HEK293 (cell line): ENCODE measurements at regions not wholly inside any gene's neighbourhood (a gene's known extent, or its start where the extent isn't known, plus 50 kb on each side); places are given as distances from the start of the nearest gene placed in this dataset.

Experiments used
- ZFHX2 ChIP-seq: fragments of 450-650 bp; formaldehyde crosslinking; conservative IDR thresholded peaks from 2 replicates; pipeline ENCODE4 v1.5.1; 2016; ENCODE audit warnings: missing biosample characterization, missing genetic modification characterization
- ZNF114 ChIP-seq: fragments of 450-650 bp; formaldehyde crosslinking; IDR thresholded peaks from 2 replicates; pipeline ENCODE4 v1.5.0; 2017; ENCODE audit warnings: missing biosample characterization, missing genetic modification characterization
- ZNF133 ChIP-seq: fragments of 450-650 bp; formaldehyde crosslinking; IDR thresholded peaks from 2 replicates; pipeline ENCODE4 v1.5.1; 2016; ENCODE audit warnings: missing biosample characterization, missing genetic modification characterization
- ZNF610 ChIP-seq: fragments of 450-650 bp; formaldehyde crosslinking; IDR thresholded peaks from 2 replicates; pipeline ENCODE4 v1.5.1; 2016; ENCODE audit warnings: missing biosample characterization, missing genetic modification characterization, borderline replicate concordance
- ZNF654 ChIP-seq: fragments of 450-650 bp; formaldehyde crosslinking; IDR thresholded peaks from 2 replicates; pipeline ENCODE4 v1.5.1; 2016; ENCODE audit warnings: low read depth, missing biosample characterization, missing genetic modification characterization
- TF ChIP-seq, protein P1 (sequence below): fragments of 450-650 bp; formaldehyde crosslinking; IDR thresholded peaks from 2 replicates; pipeline ENCODE4 v1.5.1; 2016; ENCODE audit warnings: missing biosample characterization, missing genetic modification characterization
- TF ChIP-seq, protein P2 (sequence below): fragments of 450-650 bp; formaldehyde crosslinking; optimal IDR thresholded peaks from 2 replicates; pipeline ENCODE3; 2016; ENCODE audit warnings: missing biosample characterization, mild to moderate bottlenecking, missing genetic modification characterization
- TF ChIP-seq, protein P3 (sequence below): fragments of 450-650 bp; formaldehyde crosslinking; IDR thresholded peaks from 2 replicates; pipeline ENCODE4 v1.5.1; 2016; ENCODE audit warnings: missing biosample characterization, missing genetic modification characterization

DNA sequence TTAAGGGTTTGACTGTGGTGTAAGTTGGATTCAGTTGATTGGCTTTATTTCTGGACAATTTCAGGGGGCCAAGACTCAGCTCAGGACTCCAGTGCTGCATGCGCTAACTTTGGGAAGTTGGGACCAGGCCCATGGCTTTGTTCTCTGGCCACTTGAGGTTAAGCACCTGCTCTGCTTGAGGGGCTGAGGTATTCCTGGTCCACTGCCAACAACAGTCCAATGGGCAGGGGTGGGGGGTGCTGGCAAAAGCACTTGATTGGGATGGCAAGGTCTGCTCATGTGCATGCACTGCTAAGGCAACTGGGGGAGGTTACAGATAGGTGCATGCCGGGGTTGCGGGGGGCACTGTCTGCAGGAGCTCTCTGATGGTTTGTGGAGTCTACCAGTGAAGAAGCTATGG lies 52.6 kb upstream of the ASB17 start:
- TF ChIP-seq ZNF610 (tag by site-specific recombination): no peak
- TF ChIP-seq ZFHX2 (tag by site-specific recombination): no peak
- TF ChIP-seq, protein P1, sequence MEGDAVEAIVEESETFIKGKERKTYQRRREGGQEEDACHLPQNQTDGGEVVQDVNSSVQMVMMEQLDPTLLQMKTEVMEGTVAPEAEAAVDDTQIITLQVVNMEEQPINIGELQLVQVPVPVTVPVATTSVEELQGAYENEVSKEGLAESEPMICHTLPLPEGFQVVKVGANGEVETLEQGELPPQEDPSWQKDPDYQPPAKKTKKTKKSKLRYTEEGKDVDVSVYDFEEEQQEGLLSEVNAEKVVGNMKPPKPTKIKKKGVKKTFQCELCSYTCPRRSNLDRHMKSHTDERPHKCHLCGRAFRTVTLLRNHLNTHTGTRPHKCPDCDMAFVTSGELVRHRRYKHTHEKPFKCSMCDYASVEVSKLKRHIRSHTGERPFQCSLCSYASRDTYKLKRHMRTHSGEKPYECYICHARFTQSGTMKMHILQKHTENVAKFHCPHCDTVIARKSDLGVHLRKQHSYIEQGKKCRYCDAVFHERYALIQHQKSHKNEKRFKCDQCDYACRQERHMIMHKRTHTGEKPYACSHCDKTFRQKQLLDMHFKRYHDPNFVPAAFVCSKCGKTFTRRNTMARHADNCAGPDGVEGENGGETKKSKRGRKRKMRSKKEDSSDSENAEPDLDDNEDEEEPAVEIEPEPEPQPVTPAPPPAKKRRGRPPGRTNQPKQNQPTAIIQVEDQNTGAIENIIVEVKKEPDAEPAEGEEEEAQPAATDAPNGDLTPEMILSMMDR (tag by site-specific recombination): no peak
- TF ChIP-seq ZNF114 (tag by site-specific recombination): no peak
- TF ChIP-seq ZNF654 (tag by site-specific recombination): no peak
- no peak for TF ChIP-seq ZNF133 (tag by site-specific recombination)
- TF ChIP-seq, protein P2, sequence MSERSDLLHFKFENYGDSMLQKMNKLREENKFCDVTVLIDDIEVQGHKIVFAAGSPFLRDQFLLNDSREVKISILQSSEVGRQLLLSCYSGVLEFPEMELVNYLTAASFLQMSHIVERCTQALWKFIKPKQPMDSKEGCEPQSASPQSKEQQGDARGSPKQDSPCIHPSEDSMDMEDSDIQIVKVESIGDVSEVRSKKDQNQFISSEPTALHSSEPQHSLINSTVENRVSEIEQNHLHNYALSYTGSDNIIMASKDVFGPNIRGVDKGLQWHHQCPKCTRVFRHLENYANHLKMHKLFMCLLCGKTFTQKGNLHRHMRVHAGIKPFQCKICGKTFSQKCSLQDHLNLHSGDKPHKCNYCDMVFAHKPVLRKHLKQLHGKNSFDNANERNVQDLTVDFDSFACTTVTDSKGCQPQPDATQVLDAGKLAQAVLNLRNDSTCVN (tag by site-specific recombination): no peak
- TF ChIP-seq, protein P3, sequence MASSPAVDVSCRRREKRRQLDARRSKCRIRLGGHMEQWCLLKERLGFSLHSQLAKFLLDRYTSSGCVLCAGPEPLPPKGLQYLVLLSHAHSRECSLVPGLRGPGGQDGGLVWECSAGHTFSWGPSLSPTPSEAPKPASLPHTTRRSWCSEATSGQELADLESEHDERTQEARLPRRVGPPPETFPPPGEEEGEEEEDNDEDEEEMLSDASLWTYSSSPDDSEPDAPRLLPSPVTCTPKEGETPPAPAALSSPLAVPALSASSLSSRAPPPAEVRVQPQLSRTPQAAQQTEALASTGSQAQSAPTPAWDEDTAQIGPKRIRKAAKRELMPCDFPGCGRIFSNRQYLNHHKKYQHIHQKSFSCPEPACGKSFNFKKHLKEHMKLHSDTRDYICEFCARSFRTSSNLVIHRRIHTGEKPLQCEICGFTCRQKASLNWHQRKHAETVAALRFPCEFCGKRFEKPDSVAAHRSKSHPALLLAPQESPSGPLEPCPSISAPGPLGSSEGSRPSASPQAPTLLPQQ: no peak
